GM13977 (cell line): ENCODE measurements at regions not wholly inside any gene's neighbourhood (a gene's known extent, or its start where the extent isn't known, plus 50 kb on each side); places are given as distances from the start of the nearest gene placed in this dataset.

Experiments
- DNase-seq: peaks from one replicate; pipeline ENCODE4 v3.0.0; 2012; ENCODE audit warnings: low spot score
- in situ Hi-C: fragments of 300-500 bp; cut with MboI; formaldehyde crosslinking; loops from one replicate; pipeline ENCODE4 v1.12.0; 2022; ENCODE audit warnings: low sequenced_read_pairs, low pct_unique_long_range_greater_than_20kb, mixed read lengths, inconsistent platforms; ENCODE audit not compliant: unreplicated experiment
- TF ChIP-seq, protein P1 (sequence below): IDR thresholded peaks from 2 replicates; pipeline ENCODE4 v1.5.1; 2012; ENCODE audit warnings: mild to moderate bottlenecking, control low read depth; ENCODE audit not compliant: insufficient read depth; ENCODE audit errors: extremely low read depth, missing control alignments

DNA sequence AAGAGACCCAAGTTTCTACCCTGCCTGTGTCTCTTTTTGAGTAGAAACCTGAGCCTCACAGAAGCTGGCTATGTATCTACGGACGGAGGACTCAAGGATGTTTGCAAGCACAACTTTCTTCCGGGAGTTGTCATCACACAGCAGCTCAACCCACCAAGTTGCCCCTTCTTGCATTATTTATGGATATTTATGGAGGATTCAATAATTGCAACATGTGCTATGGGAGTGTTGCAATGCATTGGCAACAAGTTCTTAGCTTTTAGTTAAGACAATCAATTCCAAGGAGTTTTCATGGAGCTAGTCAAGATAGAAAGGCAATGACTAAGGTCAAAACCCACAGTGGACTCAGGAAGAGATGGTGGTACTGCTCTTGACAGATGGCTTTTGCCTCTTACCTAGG is 336.9 kb downstream of the ENC1 start:
- in situ Hi-C loops = no loop called here
- DNase-seq = no peak
- TF ChIP-seq, protein P1, sequence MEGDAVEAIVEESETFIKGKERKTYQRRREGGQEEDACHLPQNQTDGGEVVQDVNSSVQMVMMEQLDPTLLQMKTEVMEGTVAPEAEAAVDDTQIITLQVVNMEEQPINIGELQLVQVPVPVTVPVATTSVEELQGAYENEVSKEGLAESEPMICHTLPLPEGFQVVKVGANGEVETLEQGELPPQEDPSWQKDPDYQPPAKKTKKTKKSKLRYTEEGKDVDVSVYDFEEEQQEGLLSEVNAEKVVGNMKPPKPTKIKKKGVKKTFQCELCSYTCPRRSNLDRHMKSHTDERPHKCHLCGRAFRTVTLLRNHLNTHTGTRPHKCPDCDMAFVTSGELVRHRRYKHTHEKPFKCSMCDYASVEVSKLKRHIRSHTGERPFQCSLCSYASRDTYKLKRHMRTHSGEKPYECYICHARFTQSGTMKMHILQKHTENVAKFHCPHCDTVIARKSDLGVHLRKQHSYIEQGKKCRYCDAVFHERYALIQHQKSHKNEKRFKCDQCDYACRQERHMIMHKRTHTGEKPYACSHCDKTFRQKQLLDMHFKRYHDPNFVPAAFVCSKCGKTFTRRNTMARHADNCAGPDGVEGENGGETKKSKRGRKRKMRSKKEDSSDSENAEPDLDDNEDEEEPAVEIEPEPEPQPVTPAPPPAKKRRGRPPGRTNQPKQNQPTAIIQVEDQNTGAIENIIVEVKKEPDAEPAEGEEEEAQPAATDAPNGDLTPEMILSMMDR = no peak

DNA sequence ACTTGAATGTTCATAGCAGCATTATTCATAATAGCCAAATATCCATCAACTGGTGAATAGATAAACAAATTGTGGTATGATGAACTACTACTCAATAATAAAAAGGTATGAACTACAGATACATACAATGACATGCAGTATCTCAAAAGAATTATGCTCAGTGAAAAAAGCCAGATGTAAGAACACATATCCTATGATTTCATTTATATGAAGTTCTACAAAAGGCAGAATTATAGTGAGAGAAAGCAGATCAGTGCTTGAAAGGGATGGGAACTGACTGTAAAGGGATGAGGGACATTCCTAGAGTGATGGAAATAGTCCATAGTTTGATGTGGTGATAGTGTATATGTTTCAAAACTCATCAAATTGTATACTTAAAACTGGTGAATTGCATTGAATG is 339.0 kb downstream of the ENC1 start:
- in situ Hi-C loops = no loop called here
- TF ChIP-seq, protein P1 = no peak
- no peak for DNase-seq

DNA sequence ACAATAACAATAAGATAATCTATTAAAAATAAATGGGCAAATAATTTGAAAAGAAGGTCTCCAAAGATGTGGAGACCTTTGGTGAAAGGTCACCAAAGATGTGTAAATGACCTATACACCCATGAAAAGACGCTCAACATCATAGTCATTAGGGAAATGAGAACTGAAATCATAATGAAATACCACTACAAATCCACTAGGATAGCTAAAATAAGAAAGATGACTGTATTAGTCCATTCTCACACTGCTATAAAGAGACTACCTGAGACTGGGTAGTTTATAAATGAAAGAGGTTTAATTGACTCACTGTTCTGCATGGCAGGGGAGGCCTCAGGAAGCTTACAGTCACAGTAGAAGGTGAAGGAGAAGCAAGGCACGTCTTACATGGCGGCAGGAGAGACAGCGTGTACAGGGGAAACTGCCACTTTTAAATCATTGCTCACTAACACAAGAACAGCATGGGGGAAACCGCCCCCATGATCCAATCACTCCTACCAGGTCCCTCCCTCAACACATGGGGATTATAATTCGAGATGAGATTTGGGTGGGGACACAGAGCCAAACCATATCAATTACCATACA is 339.6 kb downstream of the ENC1 start:
- no peak for DNase-seq
- in situ Hi-C loops = no loop called here
- TF ChIP-seq, protein P1 = no peak

- in situ Hi-C loops = no loop called here
- TF ChIP-seq, protein P1 = no peak
- DNase-seq = no peak
Observed at GRCh38 chr5:74299833-74300232, 340.7 kb downstream of the ENC1 start.

DNA sequence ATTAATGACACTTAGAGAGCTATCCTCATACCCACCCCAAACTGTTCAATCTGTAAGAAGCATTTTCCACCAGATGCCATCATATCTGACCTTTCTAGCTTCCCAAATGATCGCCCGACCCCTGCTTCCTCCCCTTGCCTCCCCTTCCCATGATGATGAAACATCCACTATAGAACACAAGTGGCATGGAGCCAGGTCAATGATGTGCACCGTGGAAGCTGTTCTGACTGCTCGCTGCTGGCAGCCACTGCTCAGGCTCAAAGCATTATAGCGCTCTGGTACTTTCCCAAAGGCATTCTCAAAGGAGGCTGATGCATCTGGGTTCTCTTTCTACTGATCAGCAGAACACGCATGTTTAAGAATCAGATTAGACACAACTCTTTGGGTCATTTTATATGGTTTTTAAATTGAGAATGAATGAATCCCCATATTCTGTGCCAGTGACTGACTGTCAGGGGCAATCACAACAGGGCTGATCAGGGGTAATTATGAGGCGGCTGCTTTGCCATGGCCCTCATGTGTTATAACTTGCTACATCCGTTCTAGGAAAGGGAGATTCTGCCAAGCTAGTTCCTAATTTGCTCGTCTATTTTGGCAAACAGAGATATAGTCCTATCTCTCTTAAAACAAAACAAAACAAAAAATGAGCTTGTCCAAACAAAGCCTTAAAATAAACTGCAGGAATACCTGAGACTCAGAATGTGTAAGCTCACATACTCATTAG is 343.7 kb downstream of the ENC1 start:
- TF ChIP-seq, protein P1 = no peak
- in situ Hi-C loops = no loop called here
- no peak for DNase-seq

DNA sequence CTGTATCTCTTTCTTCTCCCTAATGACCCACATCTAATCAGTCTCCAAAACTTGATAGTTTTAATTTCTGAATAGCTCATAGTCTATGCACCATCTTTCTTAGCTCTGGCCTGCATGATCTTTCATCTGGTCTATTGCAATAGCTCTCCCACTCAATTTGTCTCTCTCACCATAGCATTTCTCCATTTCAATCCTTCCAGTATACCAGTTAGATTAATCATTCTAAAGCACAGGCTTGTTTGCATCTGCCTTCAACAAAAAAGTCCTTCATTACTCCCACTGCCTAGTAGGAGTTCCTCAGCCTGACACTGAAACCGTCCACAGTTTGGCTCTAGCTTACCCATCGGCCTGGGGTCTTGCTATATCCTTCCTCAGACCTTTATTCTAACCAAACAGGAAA is 344.9 kb downstream of the ENC1 start:
- TF ChIP-seq, protein P1 = no peak
- no peak for DNase-seq
- in situ Hi-C loops = no loop called here
